GM19463 (cell line): ENCODE measurements at regions not wholly inside any gene's neighbourhood (a gene's known extent, or its start where the extent isn't known, plus 50 kb on each side); places are given as distances from the start of the nearest gene placed in this dataset.

Experiments used
- ATAC-seq: cut with Tn5 transposase; IDR thresholded peaks from one replicate; pipeline ENCODE4 v1.9.1; 2021; ENCODE audit warnings: mild to moderate bottlenecking, moderate library complexity; ENCODE audit not compliant: unreplicated experiment

GRCh38 chr12:24306001-24306400, 356.5 kb upstream of the SOX5 start:
- ATAC-seq: no peak

GRCh38 chr12:24304285-24304684, 354.8 kb upstream of the SOX5 start:
- ATAC-seq: no peak

- no peak for ATAC-seq
Observed at GRCh38 chr12:24302708-24303107, 353.2 kb upstream of the SOX5 start.

GRCh38 chr12:24297516-24297915, 348.0 kb upstream of the SOX5 start:
- ATAC-seq: no peak

- no peak for ATAC-seq
Observed at GRCh38 chr12:24293549-24293948, 344.1 kb upstream of the SOX5 start.

- no peak for ATAC-seq
Observed at GRCh38 chr12:24287963-24288362, 338.5 kb upstream of the SOX5 start.

- no peak for ATAC-seq
Observed at GRCh38 chr12:24285448-24285847, 336.0 kb upstream of the SOX5 start.

- no peak for ATAC-seq
Observed at GRCh38 chr12:24281341-24281740, 331.9 kb upstream of the SOX5 start.

GRCh38 chr12:24280056-24280842, 330.8 kb upstream of the SOX5 start:
- ATAC-seq: no peak

GRCh38 chr12:24278832-24279231, 329.4 kb upstream of the SOX5 start:
- ATAC-seq: no peak

- ATAC-seq: no peak
Observed at GRCh38 chr12:24270965-24271364, 321.5 kb upstream of the SOX5 start.

- no peak for ATAC-seq
Observed at GRCh38 chr12:24270464-24270863, 321.0 kb upstream of the SOX5 start.

GRCh38 chr12:24268663-24269186, 319.3 kb upstream of the SOX5 start:
- ATAC-seq: no peak

GRCh38 chr12:24266982-24267381, 317.5 kb upstream of the SOX5 start:
- no peak for ATAC-seq

- ATAC-seq: no peak
Observed at GRCh38 chr12:24256684-24257083, 307.2 kb upstream of the SOX5 start.

- no peak for ATAC-seq
Observed at GRCh38 chr12:24255920-24256665, 306.6 kb upstream of the SOX5 start.

GRCh38 chr12:24252602-24253001, 303.1 kb upstream of the SOX5 start:
- ATAC-seq: no peak

- no peak for ATAC-seq
Observed at GRCh38 chr12:24246934-24247333, 297.5 kb upstream of the SOX5 start.

- ATAC-seq: no peak
Observed at GRCh38 chr12:24246376-24246775, 296.9 kb upstream of the SOX5 start.

GRCh38 chr12:24244801-24245200, 295.3 kb upstream of the SOX5 start:
- ATAC-seq: no peak

GRCh38 chr12:24244231-24244630, 294.8 kb upstream of the SOX5 start:
- ATAC-seq: no peak

GRCh38 chr12:24240707-24241106, 291.2 kb upstream of the SOX5 start:
- no peak for ATAC-seq
